Liver (tissue), 8 donors: ENCODE measurements at regions not wholly inside any gene's neighbourhood (a gene's known extent, or its start where the extent isn't known, plus 50 kb on each side); places are given as distances from the start of the nearest gene placed in this dataset.

ENCODE experiments used
- DNase-seq: peaks from one replicate; pipeline ENCODE4 v3.0.0-alpha.2; 2017; ENCODE audit warnings: low spot score
- H3K27ac ChIP-seq, 2 donors: one replicate each; pipeline ENCODE4 v1.7.0; 2013; ENCODE audit warnings: inconsistent platforms in 2 of 2, low read length in 2 of 2, control low read depth in 1 of 2, low read depth in 1 of 2, mild to moderate bottlenecking in 1 of 2
- H3K27me3 ChIP-seq, 4 donors: one replicate each; pipeline versions ENCODE4 v1.6.1 to v1.7.0; 2013; ENCODE audit warnings: low read length in 3 of 4, inconsistent platforms in 1 of 4, mild to moderate bottlenecking in 1 of 4, moderate library complexity in 1 of 4; ENCODE audit not compliant: control insufficient read depth in 4 of 4, insufficient read depth in 4 of 4
- H3K36me3 ChIP-seq, 4 donors: one replicate each; pipeline versions ENCODE4 v1.6.1 to v1.7.0; 2013; ENCODE audit warnings: low read length in 3 of 4, mild to moderate bottlenecking in 3 of 4, low read depth in 1 of 4, moderate library complexity in 1 of 4; ENCODE audit not compliant: control insufficient read depth in 4 of 4, insufficient read depth in 3 of 4
- H3K4me1 ChIP-seq, 4 donors: one replicate each; pipeline versions ENCODE4 v1.6.1 to v1.7.0; 2013; ENCODE audit warnings: low read length in 3 of 4, mild to moderate bottlenecking in 3 of 4, moderate library complexity in 1 of 4; ENCODE audit not compliant: control insufficient read depth in 4 of 4, insufficient read depth in 4 of 4
- H3K4me3 ChIP-seq, 3 donors: one replicate each; pipeline versions ENCODE4 v1.6.1 to v1.7.0; 2013; ENCODE audit warnings: low read length in 3 of 3, control low read depth in 1 of 3, low read depth in 1 of 3, mild to moderate bottlenecking in 1 of 3
- H3K9ac ChIP-seq, 2 donors: one replicate each; pipeline ENCODE4 v1.7.0; 2013; ENCODE audit warnings: low read length in 2 of 2, mild to moderate bottlenecking in 2 of 2, moderate library complexity in 2 of 2, control low read depth in 1 of 2, low read depth in 1 of 2
- H3K9me3 ChIP-seq, 4 donors: one replicate each; pipeline versions ENCODE4 v1.6.1 to v1.7.0; 2013; ENCODE audit warnings: low read length in 3 of 4; ENCODE audit not compliant: control insufficient read depth in 4 of 4
- CTCF ChIP-seq: fragments of 150-350 bp; IDR thresholded peaks from 2 replicates; pipeline ENCODE4 v1.5.1; 2017; ENCODE audit warnings: improper control_type of control experiment, low read depth, low read length; ENCODE audit not compliant: missing input control
- EGR1 ChIP-seq, 2 donors: IDR thresholded peaks; 2 replicates each; pipeline ENCODE4 v1.6.1; 2016 to 2018; ENCODE audit warnings: antibody characterized with exemption in 2 of 2, low read depth in 2 of 2
- FOXA1 ChIP-seq: IDR thresholded peaks from 2 replicates; pipeline ENCODE4 v1.6.1; 2016; ENCODE audit warnings: antibody characterized with exemption
- FOXA2 ChIP-seq: IDR thresholded peaks from 2 replicates; pipeline ENCODE4 v1.6.1; 2016; ENCODE audit warnings: antibody characterized with exemption
- GABPA ChIP-seq, 2 donors: IDR thresholded peaks in 1 of 2; conservative IDR thresholded peaks in 1 of 2; 2 replicates each; pipeline ENCODE4 v1.6.1; 2016; ENCODE audit warnings: antibody characterized with exemption in 2 of 2, mild to moderate bottlenecking in 1 of 2, moderate library complexity in 1 of 2
- HNF4A ChIP-seq, 2 donors: conservative IDR thresholded peaks; 2 replicates each; pipeline ENCODE4 v1.6.1; 2016; ENCODE audit warnings: antibody characterized with exemption in 2 of 2, mild to moderate bottlenecking in 2 of 2
- JUND ChIP-seq, 2 donors: IDR thresholded peaks; 2 replicates each; pipeline ENCODE4 v1.6.1; 2016; ENCODE audit warnings: antibody characterized with exemption in 2 of 2
- MAX ChIP-seq: IDR thresholded peaks from 2 replicates; pipeline ENCODE4 v1.6.1; 2016; ENCODE audit warnings: antibody characterized with exemption
- NR2F2 ChIP-seq: IDR thresholded peaks from 2 replicates; pipeline ENCODE4 v1.6.1; 2016; ENCODE audit warnings: antibody characterized with exemption
- RAD21 ChIP-seq, 2 donors: IDR thresholded peaks; 2 replicates each; pipeline ENCODE4 v1.6.1; 2016; ENCODE audit warnings: antibody characterized with exemption in 2 of 2, mild to moderate bottlenecking in 2 of 2
- SP1 ChIP-seq: IDR thresholded peaks from 2 replicates; pipeline ENCODE4 v1.6.1; 2018; ENCODE audit warnings: antibody characterized with exemption, mild to moderate bottlenecking
- TAF1 ChIP-seq: conservative IDR thresholded peaks from 2 replicates; pipeline ENCODE4 v1.6.1; 2016; ENCODE audit warnings: antibody characterized with exemption, mild to moderate bottlenecking
- YY1 ChIP-seq: IDR thresholded peaks from 2 replicates; pipeline ENCODE4 v1.6.1; 2016; ENCODE audit warnings: antibody characterized with exemption, mild to moderate bottlenecking
- WGBS: extraction: QIAGEN DNeasy Blood & Tissue Kit; methylation state at CpG from one replicate; pipeline ENCODE4 v1.1.7; 2013; 5-methylcytosine and 5-hydroxymethylcytosine counted together
- TF ChIP-seq, protein P1 (sequence below): IDR thresholded peaks from 2 replicates; pipeline ENCODE4 v1.6.1; 2016; ENCODE audit warnings: antibody characterized with exemption, mild to moderate bottlenecking
- TF ChIP-seq, protein P2 (sequence below): IDR thresholded peaks from 2 replicates; pipeline ENCODE4 v1.6.1; 2016; ENCODE audit warnings: antibody characterized with exemption
- TF ChIP-seq, protein P3 (sequence below): IDR thresholded peaks from 2 replicates; pipeline ENCODE4 v1.6.1; 2016; ENCODE audit warnings: antibody characterized with exemption
- donor health status: healthy.
- donor health status: healthy.
- donor health status: healthy.
- donor health status: healthy.
- donor health status: healthy.

DNA sequence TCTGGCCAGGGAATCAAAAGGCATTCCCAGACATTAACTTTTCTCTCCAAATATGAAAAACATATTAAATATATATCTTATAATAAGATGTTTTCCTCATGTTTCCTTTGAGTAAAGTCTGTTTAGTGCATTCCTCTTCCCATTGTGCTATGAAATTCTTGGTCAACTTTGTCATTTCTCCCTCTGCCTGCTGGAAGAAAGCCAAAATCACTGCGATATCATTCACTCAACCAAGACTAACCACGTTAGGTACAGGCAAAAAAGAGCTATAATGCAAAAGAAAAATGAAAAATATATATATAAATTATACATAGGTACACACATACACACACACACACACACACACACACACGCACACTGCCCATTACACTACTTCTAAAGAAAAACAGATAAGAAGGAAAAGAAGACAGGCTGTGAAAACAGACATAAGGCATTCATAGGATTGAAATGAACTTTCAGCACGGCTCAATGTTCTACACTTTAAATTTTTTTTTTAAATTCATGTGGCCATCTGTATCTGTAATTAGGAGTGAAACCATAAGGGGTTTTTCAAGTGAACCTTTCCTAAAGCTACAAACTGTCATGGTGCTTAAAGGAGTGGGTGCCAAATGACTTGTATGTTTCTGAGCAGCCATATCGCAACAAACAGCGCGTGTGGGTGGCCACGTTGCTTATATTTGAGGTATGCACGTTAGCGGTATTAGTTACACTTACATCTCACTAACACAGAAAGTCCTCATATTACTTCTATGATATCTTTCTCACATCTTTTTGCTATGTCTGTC, 71.6 kb upstream of the PSMD7 start:
- H3K9ac ChIP-seq, result no peak overlapping the region
- DNase-seq, result no peak
- no peak overlapping the region for H3K27ac ChIP-seq

More for the DNA sequence above, 71.6 kb upstream of the PSMD7 start:
- TF ChIP-seq FOXA2 (no peak), MAX (no peak), GABPA (IDR thresholded peaks at IDR 0.05 in 1 of 2, conservative IDR thresholded peaks at IDR 0.05 in 1 of 2) (no peak), YY1 (no peak), JUND (IDR thresholded peaks at IDR 0.05) (no peak), RAD21 (IDR thresholded peaks at IDR 0.05) (no peak), EGR1 (IDR thresholded peaks at IDR 0.05; ENCODE audit: low read depth in 2 of 2) (no peak), SP1 (no peak), TAF1 (no peak), HNF4A (conservative IDR thresholded peaks at IDR 0.05) (no peak), CTCF (no peak), NR2F2 (no peak), FOXA1 (no peak)
- TF ChIP-seq, protein P1, sequence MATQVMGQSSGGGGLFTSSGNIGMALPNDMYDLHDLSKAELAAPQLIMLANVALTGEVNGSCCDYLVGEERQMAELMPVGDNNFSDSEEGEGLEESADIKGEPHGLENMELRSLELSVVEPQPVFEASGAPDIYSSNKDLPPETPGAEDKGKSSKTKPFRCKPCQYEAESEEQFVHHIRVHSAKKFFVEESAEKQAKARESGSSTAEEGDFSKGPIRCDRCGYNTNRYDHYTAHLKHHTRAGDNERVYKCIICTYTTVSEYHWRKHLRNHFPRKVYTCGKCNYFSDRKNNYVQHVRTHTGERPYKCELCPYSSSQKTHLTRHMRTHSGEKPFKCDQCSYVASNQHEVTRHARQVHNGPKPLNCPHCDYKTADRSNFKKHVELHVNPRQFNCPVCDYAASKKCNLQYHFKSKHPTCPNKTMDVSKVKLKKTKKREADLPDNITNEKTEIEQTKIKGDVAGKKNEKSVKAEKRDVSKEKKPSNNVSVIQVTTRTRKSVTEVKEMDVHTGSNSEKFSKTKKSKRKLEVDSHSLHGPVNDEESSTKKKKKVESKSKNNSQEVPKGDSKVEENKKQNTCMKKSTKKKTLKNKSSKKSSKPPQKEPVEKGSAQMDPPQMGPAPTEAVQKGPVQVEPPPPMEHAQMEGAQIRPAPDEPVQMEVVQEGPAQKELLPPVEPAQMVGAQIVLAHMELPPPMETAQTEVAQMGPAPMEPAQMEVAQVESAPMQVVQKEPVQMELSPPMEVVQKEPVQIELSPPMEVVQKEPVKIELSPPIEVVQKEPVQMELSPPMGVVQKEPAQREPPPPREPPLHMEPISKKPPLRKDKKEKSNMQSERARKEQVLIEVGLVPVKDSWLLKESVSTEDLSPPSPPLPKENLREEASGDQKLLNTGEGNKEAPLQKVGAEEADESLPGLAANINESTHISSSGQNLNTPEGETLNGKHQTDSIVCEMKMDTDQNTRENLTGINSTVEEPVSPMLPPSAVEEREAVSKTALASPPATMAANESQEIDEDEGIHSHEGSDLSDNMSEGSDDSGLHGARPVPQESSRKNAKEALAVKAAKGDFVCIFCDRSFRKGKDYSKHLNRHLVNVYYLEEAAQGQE, result no peak
- TF ChIP-seq, protein P2, sequence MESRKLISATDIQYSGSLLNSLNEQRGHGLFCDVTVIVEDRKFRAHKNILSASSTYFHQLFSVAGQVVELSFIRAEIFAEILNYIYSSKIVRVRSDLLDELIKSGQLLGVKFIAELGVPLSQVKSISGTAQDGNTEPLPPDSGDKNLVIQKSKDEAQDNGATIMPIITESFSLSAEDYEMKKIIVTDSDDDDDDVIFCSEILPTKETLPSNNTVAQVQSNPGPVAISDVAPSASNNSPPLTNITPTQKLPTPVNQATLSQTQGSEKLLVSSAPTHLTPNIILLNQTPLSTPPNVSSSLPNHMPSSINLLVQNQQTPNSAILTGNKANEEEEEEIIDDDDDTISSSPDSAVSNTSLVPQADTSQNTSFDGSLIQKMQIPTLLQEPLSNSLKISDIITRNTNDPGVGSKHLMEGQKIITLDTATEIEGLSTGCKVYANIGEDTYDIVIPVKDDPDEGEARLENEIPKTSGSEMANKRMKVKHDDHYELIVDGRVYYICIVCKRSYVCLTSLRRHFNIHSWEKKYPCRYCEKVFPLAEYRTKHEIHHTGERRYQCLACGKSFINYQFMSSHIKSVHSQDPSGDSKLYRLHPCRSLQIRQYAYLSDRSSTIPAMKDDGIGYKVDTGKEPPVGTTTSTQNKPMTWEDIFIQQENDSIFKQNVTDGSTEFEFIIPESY, result no peak
- TF ChIP-seq, protein P3, sequence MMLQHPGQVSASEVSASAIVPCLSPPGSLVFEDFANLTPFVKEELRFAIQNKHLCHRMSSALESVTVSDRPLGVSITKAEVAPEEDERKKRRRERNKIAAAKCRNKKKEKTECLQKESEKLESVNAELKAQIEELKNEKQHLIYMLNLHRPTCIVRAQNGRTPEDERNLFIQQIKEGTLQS, result no peak
- H3K4me3 ChIP-seq, result no peak overlapping the region
- H3K9me3 ChIP-seq, result no peaks in the 10 kb centered on the region
- H3K27me3 ChIP-seq, result no peaks in the 10 kb centered on the region
- 79% methylated on average over 10 of the region's 10 CpGs for WGBS
- H3K4me1 ChIP-seq, result no peaks in the 10 kb centered on the region
- no peaks in the 10 kb centered on the region for H3K36me3 ChIP-seq
